Erythroblast (primary cell): ENCODE measurements at regions not wholly inside any gene's neighbourhood (a gene's known extent, or its start where the extent isn't known, plus 50 kb on each side); places are given as distances from the start of the nearest gene placed in this dataset.

Experiments
- GATA1 ChIP-seq: IDR thresholded peaks from 2 replicates; pipeline ENCODE4 v1.6.1; 2011; ENCODE audit warnings: low read depth, mild to moderate bottlenecking, control low read depth, low read length, moderate library complexity
- POLR2A ChIP-seq: IDR thresholded peaks from 2 replicates; pipeline ENCODE4 v1.6.1; 2011; ENCODE audit warnings: mild to moderate bottlenecking, low read length

DNA sequence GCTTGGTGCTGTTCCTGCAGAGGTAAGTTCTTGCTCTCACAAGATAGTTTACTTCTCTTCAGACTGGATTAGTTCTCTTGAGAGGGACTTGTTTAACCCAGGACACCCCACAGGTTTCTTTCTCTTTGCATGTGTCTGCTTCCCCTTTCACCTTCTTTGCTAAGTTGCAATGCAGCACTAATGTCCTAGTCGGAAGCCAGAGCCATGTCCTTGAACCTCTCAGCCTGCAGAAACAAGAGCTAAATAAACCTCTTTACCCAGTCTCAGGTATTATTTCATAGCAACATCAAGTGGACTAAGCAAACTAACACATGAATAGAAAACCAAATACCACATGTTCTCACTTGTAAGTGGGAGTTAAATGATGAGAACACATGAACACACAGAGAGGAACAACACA lies 915.2 kb downstream of the NSUN3 start:
- TF ChIP-seq POLR2A: no peak
- TF ChIP-seq GATA1: no peak
